ENCODE measurements at regions not wholly inside any gene's neighbourhood (a gene's known extent, or its start where the extent isn't known, plus 50 kb on each side); places are given as distances from the start of the nearest gene placed in this dataset.

DNA sequence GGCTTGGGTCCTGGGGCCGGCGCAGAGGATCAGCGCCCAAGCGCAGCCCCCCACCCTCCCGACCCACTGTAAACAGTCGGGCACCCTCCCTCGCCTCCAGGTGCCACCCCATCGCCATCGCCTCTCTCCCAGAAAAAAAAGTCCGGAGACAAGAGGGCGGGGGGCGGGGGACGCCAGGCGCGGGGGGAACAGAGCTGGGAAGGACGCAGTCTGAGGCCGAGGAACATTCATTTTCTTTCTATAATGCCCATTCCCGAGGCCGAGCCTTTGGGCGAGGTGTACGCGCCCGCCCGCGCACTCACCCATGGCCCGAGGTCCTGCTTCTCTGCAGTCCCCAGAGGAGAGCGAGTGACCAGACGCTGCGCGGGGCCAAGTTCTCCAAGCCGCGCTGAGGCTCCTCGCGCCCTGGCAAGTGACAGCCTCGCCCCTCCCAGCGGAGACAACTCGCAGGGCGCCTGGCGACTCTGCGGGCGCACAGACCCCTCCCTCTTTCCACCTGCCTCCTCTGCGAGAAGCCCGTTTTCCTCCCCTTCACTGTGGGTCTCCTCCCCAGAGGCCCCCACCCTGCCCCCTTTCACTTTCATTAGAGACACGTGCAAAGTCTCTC is 63.5 kb upstream of the WDR17 start:
- TF ChIP-seq RAD21 (IDR thresholded peaks at IDR 0.05; ENCODE audit: low read length) (no peak), NFIC (IDR thresholded peaks at IDR 0.05; ENCODE audit: borderline replicate concordance) (no peak), TAF1 (IDR thresholded peaks at IDR 0.05; ENCODE audit: borderline replicate concordance, low read depth, low read length) (no peak), YY1 (IDR thresholded peaks at IDR 0.05; ENCODE audit: low read depth) (no peak), CHD2 (IDR thresholded peaks at IDR 0.05; ENCODE audit: low read length, partially characterized antibody) (no peak), NRF1 (IDR thresholded peaks at IDR 0.05; ENCODE audit: low read depth, low read length) (no peak), EP300 (IDR thresholded peaks at IDR 0.05; ENCODE audit: borderline replicate concordance in 1 of 2, low read depth in 1 of 2, low read length in 1 of 2) (no peak), FOXJ3 (CRISPR knock-in tag; IDR thresholded peaks at IDR 0.05) (no peak), ELF1 (IDR thresholded peaks at IDR 0.05) (no peak), SIN3A (IDR thresholded peaks at IDR 0.05; ENCODE audit: borderline replicate concordance, low read depth, low read length) (no peak)
- TF ChIP-seq, protein P1, sequence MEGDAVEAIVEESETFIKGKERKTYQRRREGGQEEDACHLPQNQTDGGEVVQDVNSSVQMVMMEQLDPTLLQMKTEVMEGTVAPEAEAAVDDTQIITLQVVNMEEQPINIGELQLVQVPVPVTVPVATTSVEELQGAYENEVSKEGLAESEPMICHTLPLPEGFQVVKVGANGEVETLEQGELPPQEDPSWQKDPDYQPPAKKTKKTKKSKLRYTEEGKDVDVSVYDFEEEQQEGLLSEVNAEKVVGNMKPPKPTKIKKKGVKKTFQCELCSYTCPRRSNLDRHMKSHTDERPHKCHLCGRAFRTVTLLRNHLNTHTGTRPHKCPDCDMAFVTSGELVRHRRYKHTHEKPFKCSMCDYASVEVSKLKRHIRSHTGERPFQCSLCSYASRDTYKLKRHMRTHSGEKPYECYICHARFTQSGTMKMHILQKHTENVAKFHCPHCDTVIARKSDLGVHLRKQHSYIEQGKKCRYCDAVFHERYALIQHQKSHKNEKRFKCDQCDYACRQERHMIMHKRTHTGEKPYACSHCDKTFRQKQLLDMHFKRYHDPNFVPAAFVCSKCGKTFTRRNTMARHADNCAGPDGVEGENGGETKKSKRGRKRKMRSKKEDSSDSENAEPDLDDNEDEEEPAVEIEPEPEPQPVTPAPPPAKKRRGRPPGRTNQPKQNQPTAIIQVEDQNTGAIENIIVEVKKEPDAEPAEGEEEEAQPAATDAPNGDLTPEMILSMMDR (IDR thresholded peaks at IDR 0.05) = no peak
- TF ChIP-seq, protein P2, sequence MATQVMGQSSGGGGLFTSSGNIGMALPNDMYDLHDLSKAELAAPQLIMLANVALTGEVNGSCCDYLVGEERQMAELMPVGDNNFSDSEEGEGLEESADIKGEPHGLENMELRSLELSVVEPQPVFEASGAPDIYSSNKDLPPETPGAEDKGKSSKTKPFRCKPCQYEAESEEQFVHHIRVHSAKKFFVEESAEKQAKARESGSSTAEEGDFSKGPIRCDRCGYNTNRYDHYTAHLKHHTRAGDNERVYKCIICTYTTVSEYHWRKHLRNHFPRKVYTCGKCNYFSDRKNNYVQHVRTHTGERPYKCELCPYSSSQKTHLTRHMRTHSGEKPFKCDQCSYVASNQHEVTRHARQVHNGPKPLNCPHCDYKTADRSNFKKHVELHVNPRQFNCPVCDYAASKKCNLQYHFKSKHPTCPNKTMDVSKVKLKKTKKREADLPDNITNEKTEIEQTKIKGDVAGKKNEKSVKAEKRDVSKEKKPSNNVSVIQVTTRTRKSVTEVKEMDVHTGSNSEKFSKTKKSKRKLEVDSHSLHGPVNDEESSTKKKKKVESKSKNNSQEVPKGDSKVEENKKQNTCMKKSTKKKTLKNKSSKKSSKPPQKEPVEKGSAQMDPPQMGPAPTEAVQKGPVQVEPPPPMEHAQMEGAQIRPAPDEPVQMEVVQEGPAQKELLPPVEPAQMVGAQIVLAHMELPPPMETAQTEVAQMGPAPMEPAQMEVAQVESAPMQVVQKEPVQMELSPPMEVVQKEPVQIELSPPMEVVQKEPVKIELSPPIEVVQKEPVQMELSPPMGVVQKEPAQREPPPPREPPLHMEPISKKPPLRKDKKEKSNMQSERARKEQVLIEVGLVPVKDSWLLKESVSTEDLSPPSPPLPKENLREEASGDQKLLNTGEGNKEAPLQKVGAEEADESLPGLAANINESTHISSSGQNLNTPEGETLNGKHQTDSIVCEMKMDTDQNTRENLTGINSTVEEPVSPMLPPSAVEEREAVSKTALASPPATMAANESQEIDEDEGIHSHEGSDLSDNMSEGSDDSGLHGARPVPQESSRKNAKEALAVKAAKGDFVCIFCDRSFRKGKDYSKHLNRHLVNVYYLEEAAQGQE (IDR thresholded peaks at IDR 0.05; ENCODE audit: low read depth, low read length) = no peak
- TF ChIP-seq, protein P3, sequence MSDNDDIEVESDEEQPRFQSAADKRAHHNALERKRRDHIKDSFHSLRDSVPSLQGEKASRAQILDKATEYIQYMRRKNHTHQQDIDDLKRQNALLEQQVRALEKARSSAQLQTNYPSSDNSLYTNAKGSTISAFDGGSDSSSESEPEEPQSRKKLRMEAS (IDR thresholded peaks at IDR 0.05; ENCODE audit: low read depth) = no peak
- TF ChIP-seq, protein P4, sequence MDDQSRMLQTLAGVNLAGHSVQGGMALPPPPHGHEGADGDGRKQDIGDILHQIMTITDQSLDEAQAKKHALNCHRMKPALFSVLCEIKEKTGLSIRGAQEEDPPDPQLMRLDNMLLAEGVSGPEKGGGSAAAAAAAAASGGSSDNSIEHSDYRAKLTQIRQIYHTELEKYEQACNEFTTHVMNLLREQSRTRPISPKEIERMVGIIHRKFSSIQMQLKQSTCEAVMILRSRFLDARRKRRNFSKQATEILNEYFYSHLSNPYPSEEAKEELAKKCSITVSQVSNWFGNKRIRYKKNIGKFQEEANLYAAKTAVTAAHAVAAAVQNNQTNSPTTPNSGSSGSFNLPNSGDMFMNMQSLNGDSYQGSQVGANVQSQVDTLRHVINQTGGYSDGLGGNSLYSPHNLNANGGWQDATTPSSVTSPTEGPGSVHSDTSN (IDR thresholded peaks at IDR 0.05) = no peak

All from SK-N-SH (cell line).